HG03442 (cell line): ENCODE measurements at regions not wholly inside any gene's neighbourhood (a gene's known extent, or its start where the extent isn't known, plus 50 kb on each side); places are given as distances from the start of the nearest gene placed in this dataset.

Experiments
- ATAC-seq: cut with Tn5 transposase; IDR thresholded peaks from one replicate; pipeline ENCODE4 v1.9.1; 2021; ENCODE audit warnings: mild to moderate bottlenecking, moderate library complexity; ENCODE audit not compliant: unreplicated experiment

DNA sequence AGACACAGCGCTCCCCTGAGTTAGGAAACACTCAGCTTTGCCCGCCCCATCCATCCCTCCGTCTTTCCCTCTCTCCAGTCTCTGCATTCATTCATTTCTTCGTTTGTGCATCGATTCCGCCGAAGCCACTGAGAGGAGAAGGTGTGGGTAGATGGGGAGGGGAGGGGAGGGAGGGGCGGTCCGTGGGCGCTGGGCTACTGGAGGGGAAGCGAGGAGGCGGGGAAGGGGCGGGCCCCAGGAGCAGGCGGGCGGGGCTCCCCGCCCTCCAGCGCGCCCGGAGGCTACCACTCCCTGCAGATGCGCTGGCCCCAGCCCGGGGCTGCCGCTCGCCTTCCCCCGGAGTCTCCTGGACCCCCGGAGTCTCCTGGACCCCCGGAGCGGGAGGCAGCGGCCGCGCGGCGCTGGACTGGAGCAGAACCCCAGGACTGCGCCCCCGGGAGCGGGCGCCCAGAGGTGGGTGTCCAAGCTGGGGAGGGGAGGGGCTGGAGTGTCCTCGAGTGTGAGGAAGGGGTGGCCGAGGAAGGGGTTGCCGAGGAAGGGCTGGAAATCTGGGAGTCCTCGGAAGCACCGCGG, 159.5 kb downstream of the C9orf152 start:
- ATAC-seq, result peak; percentile 61

DNA sequence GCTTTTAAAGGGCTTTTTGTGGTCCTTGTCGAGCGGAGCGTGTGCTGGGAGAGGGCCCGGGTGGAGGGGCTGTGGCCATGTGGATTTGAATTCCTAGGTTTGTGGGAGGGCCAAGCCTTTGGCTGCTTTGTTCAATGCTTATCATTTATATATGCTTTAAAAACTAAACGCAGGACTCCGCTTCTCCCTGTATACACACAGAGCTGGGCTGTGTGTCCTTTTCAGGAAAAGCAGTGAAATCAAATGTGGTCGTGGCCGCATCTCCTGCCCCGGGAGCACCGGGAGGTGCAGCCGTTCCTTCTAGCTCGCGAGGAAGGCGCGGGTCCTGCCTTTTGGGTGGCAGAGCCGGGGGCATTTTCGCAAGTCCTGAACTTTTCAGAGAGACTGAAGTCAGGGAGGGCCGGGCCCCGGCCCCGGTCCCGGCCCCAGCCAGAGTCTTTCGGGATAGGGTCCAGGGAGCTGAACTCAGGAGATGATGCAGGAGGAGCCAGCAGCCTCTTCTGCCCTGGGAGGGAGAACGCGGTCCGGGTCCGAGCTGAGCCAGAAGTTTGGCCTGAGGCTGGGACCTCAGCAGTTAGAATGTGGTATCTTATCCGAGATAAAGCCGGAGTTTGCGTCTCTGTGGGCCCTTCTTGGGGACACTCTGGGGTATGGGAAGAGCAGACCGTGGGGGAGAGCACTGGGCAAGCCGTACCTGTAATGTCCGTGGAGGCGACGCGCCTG, 158.8 kb downstream of the C9orf152 start:
- ATAC-seq, result peak; percentile 11

DNA sequence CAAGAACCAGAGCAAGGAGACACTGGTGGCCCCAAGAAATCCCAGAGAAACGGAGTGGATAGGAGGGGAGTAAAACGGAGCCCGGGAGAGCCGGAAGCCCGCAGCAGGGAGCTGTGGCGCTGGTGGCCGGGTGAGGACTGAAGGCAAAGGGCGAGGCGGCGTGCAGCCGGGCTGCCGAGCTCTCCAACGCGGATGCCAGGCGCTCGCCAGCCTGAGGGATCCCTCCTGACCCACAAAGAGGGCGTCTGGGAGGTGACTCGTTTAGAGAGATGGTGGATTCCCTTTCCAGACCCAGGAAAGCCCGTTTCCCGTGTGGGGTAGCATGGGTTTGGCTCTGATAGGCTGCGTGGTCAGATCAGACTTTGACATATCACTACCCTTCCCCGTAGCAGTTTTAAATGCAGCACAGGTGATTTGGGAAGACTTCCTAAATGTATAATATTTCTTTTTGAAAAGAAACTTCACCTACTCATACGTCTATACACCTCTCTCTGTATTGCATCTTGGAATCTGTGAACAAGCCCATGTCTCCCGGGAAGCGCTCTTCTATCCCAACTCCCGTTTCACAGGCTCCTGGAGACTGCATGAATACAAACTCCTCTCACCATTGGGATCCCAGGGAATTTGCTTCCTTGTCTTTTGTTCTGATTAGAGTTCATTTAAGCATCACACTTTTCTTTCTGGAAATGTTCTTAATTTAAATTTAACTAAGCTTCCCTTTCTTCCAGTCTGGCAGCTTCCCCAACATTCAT, 158.1 kb downstream of the C9orf152 start:
- no peak for ATAC-seq

DNA sequence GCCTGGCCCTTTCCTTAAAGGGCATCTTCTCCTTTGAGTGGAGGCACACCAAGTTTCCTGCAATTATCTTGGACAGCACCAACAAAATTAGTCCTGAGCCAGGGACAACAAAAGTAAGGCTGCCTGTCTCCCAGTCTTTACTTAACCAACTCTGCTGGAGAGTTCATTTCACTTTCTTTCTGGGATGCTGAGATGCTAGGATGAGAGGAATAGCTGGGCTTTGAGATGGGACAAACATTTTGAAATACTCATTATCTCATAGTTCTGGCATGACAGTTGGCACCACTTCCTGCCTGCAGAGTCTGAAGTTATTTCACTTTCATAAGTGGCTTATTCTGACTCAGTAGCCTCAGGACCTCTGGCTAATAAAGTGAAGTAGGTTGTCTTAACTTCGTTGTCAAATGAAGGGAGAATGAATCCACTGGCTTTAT, 157.0 kb downstream of the C9orf152 start:
- peak; percentile 40 for ATAC-seq

DNA sequence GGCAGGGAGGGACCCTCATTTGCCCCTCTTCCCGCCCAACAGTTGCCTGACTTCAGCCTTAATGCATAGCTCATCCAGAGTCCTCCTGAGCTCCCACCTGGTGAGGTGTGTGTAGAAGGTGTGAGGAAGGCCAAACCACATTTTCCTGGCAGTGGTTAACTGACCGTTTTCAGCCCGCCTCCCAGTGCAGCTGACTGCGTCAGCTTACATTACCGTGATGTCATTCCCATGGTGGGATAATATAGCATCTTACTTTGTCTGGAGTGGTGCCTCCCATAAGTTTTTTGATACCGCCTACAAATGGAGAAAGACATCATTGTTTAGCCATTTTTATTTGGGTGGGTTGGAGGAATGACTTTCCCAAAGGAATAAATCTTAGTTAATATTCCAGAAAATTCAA, 151.9 kb downstream of the C9orf152 start:
- ATAC-seq, result no peak

DNA sequence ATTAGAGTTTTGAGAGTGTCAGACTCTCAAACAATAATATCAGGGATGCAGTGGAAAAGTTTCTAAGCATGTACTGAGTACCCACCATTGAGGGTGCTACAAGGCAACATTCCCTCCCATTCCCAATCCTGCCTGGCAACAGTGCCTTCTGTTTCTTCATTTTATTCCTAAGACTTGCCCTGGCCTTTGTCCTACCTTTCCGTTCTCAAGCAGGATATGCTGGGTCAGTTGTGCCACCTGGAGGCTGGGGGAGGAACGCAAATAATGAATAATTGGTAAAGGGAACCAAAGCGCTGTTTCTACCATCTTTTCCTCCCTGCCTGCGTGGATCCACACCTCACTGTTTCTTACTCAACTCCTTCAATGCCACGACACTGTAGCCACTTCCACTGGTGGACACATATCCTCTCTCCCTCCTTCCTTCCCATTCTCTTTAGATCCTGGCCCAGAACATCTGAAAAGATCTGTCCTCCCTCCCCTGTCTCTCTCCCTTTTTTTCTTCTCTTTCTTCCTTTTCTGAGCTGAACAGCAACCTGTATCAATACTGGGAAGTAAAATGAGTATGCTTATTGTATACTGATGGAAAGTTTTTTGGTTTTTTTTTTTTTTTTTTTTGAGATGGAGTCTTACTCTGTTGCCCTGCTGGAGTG, 149.5 kb downstream of the C9orf152 start:
- no peak for ATAC-seq

DNA sequence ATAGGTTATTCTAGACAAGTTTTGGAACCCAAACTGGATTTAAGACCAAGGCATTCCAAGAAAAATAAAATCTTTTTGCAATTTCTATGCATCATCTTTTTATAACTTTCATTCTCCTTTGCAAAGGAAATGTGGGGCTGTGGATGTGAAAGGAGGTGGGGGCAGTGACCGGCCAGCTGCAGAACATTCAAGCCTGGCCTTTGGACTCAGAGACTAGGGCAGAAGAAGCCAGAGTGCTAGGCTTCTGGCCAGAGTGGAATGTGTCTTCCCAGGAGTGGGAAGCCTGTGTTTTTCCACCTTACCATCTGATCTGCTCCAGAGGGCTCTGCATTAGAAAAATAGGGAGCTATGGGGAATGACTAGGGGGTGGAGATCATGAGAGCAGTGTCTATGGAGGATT, 148.5 kb downstream of the C9orf152 start:
- no peak for ATAC-seq

DNA sequence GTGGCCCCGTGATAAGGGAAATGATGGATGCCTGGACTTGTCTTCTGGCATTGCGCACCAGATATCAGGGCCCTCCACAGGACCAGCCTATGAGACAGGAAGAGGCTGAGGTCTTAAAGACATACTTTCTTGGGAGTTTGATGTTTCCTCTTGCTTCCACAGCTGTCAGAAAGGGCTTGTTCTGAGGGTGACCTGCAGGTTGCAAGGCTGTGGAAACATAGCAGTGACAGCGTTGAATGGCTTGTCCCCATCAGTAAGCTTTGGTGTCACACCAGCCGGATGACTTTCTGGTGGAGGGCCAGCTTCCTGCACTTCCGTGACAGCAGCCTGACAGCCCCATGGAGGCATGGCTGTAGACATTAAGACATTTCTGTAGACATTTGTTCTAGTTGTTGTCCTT, 143.2 kb downstream of the C9orf152 start:
- no peak for ATAC-seq

DNA sequence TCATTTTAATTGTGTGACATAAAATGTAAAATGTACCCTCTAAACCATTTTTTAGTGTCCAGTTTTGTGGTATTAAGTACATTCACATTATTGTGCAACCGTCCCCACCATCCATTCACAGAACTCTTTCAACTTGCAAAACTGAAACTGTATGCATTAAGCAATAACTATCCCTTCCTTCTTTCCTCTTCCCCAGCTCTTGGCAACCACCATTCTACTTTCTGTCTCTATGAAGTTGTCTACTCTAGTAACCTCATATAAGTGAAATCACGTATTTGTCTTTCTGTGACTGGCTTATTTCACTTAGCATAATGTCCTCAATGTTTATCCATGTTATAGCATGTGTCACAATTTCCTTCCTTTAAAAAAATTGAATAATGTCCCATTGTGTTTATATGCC, 142.4 kb downstream of the C9orf152 start:
- no peak for ATAC-seq

DNA sequence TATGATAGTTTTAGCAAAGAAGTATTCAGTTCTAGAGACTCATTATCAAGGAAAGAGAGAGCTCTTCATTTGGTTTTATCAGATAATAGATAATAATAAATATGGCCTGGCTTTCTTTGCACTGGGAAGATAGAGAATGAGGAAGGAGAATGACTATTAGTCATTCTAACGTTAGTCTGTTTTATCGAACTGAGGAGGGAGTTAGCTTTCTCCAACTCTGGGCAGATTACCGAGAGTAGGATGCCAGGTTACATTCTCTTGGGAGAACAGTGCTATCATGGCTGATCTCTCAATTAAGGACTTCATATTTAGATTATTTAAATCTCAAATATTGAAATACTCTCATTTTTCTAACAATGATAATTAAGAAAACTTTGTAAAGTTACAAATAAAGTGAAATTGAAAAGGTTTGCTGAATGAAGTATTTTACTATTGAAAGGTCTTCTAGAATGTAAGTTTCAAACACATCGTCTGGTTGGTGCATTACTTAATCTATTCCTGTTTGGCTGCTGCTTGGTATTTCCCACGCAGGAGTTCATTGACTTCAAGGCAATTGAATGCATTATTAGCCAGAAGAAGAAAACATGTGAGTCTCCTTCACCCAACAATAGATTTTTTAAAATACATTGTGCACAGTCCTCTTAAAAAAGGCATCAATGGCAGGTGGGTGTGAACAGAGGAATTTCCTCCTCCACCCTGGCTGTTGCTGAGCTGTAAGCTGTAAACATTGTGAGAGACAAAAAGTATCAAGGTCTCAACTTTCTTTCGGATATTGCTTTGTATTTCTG, 140.8 kb downstream of the C9orf152 start:
- ATAC-seq, result no peak

DNA sequence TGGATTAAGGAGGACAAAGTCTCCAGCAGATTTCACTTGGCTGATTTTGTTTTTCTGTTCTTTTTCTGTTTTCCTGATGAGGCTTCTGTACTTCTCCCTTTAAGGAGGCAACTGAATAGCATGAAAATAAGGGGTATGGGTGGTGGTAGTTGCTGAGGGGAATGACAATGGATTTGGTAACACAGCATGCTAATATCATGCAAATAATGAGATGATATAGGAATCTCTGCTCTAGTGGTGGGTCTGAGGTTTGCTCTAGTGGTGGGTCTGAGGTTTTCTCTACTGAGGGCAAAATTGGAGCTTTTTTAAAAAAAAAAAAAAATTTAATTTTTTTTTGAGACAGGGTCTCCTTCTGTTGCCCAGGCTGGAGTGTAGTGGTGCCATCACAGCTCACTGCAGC, 139.7 kb downstream of the C9orf152 start:
- no peak for ATAC-seq

DNA sequence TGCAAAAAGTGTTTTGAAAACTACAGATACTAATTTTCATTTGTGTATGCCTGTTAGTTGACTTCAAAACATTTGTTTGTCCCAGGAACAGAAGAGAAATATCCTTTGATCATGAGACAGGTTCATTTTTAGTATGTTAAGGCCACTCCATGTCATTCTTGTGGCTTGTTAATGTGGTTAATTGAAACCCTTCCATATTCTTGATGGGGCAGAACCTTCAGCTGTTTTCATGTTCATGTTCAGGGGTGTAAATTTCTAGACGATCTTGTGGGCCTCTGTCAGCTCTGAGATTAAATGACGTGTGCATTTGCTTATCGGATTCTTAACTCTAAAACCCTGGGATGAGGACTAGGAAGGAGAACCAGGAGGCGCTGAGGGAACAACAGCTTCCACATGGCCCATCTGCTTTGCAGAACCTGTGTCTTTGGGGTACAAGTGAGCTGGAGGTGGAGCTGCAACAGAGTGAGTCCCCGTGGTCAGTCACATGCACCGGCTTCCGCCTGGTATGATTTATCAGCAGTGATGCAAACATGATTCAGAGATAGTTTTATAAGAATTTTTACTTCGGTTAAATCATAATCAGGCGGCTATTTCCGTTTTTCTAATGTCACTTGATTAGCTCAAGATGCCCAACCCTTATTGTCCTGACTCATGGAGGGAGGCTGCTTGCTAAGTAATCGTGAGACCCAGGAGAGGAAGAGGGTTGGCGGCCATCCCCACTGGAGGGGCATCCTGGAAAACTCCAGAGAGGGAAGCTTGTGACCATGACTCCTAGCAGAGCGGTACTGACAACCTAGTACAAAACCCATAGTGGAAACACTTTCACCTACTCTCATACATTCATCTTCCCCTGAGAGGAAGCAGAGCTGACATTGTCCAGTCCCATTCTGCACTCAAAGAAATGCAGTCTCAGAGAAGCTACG, 138.4 kb downstream of the C9orf152 start:
- no peak for ATAC-seq

DNA sequence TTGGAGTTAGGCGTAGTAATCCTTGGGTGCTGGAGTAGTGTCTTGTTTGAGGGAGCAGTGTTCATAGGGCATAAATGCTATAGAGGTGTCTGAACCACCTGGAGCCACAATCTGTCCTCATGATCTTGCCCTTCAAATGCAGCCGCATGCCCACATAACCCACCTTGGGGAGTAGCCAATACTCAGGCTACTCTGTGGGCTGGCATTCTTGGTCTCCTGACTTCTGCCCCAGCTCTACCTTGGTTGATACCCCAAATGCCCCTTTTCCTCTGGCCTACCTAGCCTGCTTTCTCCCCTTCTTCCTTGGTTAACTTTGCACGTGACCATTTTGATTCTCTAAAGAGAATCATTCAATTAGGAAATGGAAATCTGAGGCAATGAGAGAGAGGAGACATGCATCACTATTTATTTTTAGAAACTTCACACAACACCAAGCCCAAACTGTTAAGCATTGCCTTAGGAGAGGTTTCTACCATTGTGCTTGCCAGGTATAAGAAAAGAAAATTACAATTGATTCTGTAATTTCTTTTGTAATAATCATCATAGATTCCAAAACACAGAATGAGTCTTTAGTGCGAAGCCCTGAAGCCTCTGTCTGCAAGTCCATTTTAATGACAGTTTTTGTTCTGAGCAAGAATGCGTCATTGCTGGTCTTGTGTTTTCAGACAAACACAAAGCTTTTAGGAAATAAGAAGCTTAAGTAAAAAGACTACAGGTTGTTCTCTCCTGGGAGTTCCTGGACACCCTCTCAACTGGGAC, 135.2 kb downstream of the C9orf152 start:
- ATAC-seq, result no peak

DNA sequence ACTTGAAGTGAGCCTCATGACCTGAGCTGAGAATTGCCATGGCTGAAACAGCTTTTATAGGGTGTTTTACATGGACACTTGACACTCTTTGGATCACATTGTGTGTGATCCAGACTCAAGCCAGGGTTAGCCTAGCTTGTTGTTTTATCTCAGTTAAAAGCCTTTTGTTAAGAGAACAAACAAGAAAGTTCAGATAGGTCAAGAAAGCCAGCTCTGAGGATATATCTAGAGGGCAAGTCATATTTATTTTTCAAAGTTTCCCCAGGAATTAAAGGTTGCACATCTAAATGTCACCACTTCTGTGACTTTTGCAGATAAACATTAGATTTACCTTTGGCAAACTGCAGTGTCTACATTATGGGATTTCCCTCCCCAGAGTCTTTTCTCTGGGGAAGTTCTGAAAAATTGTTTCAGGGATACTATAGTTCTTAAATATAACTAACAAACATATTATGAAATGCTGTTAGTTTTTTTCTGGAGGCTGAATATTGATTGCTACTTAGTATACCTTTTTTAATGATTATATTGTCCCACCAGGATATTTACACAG, 134.5 kb downstream of the C9orf152 start:
- no peak for ATAC-seq

DNA sequence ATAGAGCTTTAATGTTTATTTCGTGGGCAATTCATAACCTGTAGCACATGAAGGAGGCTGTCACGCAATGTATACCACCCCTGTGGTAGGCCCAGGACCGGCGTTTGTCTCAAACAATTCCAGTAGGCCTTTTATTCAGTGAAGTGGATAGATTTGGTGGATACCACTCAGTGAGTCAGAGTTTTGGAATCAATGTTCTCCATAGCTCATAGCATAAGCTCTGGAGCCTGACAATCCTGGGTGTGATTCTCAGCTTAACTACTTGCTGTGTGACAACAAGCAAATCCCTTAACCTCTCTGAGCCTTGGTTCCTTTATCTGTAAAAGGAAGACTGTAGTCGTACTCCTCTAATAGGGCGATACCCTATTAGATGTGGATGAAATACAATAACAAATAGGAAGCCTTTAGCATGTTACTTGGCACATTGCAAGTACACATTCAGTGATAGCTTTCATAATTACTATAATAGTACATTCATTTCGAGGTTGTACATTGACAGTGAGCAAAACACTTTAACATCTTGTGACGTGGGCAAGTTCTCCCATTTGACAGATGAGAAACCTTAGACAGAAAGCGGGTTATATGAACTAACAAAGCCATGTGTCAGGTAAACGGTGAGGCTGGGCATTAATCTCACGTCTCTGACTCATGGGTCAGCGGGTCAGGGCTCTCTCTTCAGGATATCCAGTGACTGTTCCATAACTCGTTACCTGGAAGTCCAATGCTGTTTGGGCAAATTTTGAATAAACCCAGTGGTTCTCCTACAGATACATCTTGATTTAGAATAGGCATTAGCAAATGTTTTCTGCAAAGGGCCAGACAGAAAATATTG, 130.8 kb downstream of the C9orf152 start:
- ATAC-seq, result no peak

DNA sequence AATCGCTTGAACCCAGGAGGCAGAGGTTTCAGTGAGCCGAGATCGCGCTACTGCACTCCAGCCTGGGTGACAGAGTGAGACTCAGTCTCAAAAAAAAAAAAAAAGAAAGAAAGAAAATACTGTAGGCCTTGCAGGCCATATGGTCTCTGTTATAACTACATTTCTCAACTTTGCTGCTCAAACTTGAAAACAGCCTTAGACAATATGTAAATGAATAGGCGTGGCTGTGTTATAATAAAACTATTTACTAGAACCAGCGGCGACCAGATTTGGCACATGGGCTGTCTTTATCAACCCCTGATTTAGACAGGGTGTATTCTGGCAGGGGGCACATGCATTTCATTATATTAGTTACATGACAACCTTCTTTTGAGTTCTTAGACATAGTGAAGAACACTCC, 130.0 kb downstream of the C9orf152 start:
- ATAC-seq, result no peak

DNA sequence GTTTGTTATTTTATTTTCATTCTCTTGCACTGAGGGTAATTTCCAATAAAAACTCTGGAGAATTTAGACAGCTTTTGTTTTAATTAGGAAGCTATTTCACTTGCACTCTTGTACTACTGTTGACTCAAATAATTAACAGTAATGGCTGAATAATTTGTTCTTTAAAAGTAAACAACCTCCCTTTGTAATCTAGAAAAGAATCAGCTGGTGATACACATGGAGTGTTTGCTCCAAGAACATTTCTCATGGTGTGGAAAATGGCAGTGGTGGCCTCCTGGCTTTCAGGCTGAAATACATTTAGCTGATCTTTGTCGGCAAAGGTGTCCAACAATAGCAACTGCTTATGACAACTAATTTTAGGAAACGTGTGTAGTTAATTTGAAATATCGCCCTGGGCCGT, 129.4 kb downstream of the C9orf152 start:
- no peak for ATAC-seq

DNA sequence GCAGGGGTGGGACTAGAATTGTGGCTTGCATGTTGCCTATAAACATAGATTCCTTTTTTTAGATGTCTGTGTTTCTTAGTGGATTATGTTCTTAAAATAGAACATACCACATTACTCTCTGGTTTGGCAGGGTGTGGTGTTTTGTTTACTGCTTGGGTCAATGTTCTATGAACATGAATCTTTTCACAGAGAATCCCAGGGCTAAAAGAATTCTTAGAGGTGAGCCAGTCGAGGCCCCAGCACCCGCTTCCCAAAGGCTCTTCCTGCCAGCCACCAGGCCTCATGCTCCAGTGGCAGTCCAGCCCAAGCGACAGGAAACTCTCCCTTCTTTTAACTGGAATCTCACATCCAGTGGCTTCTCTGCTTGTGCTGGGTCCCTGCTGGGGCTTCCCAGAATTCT, 126.6 kb downstream of the C9orf152 start:
- no peak for ATAC-seq
